Prostate gland (tissue), 2 donors: ENCODE measurements at regions not wholly inside any gene's neighbourhood (a gene's known extent, or its start where the extent isn't known, plus 50 kb on each side); places are given as distances from the start of the nearest gene placed in this dataset.

Experiments
- CTCF ChIP-seq, 4 experiments: fragments of 200-600 bp in 2 of 4; fragments of 450-650 bp in 2 of 4; sonication (generic) in 2 of 4; IDR thresholded peaks; 1 replicate in 3 of 4; 2 replicates in 1 of 4; pipeline ENCODE4 v1.5.1; 2016 to 2019; ENCODE audit warnings: antibody characterized with exemption in 4 of 4, mild to moderate bottlenecking in 2 of 4, moderate library complexity in 2 of 4
- POLR2A ChIP-seq: fragments of 450-650 bp; IDR thresholded peaks from one replicate; pipeline ENCODE4 v1.6.1; 2016; ENCODE audit warnings: antibody characterized with exemption, mild to moderate bottlenecking
- POLR2AphosphoS5 ChIP-seq: sonication (generic); formaldehyde crosslinking; IDR thresholded peaks from one replicate; pipeline ENCODE4 v1.6.1; 2017; ENCODE audit warnings: antibody characterized with exemption

- TF ChIP-seq CTCF (IDR thresholded peaks at IDR 0.05) (no peak), POLR2AphosphoS5 (no peak), POLR2A (no peak)
These were observed 62.7 kb upstream of the ATP1B1 start for GRCh38 chr1:169043823-169044222.
